ENCODE measurements at regions not wholly inside any gene's neighbourhood (a gene's known extent, or its start where the extent isn't known, plus 50 kb on each side); places are given as distances from the start of the nearest gene placed in this dataset.

GRCh38 chr4:156534205-156534604 lies 437.4 kb downstream of the PDGFC start:
- no TSS peak for BruUV-seq (replicated peaks)
- no peaks in the 10 kb centered on the region for H3F3A ChIP-seq (ENCODE audit: insufficient read depth, low read depth)
- intact Hi-C loops (cut with micrococcal nuclease; ENCODE audit: unreplicated experiment) = no loop called here
- H3K27me3 ChIP-seq (ENCODE audit: insufficient read depth, low read depth) = no peaks in the 10 kb centered on the region
- H3K4me1 ChIP-seq (replicated peaks; ENCODE audit: insufficient read depth) = no peaks in the 10 kb centered on the region
- H3K4me3 ChIP-seq = no peak overlapping the region
- no peaks in the 10 kb centered on the region for H3K79me2 ChIP-seq (ENCODE audit: low read depth)
- TF ChIP-seq CTCF (conservative IDR thresholded peaks at IDR 0.05) = no peak
- no peaks in the 10 kb centered on the region for H4K20me1 ChIP-seq (ENCODE audit: insufficient read depth)
- H3K4me2 ChIP-seq = no peak overlapping the region
- H2AFZ ChIP-seq = no peak overlapping the region
- ChIA-PET CTCF (no interaction called here), POLR2A (ENCODE audit: unreplicated experiment) (no interaction called here)
- DNase-seq = no peak
- H3K36me3 ChIP-seq (ENCODE audit: low read depth) = no peaks in the 10 kb centered on the region
- H3K27ac ChIP-seq = no peak overlapping the region
- no peaks in the 10 kb centered on the region for H3K9me2 ChIP-seq (ENCODE audit: insufficient read depth)
- no peaks in the 10 kb centered on the region for H3K9me3 ChIP-seq (ENCODE audit: insufficient read depth, low read depth)

GRCh38 chr4:156528216-156528615 lies 443.4 kb downstream of the PDGFC start:
- POLR2A ChIA-PET (ENCODE audit: unreplicated experiment) = no interaction called here
- H2AFZ ChIP-seq = no peak overlapping the region
- intact Hi-C loops (cut with micrococcal nuclease; ENCODE audit: unreplicated experiment) = no loop called here
- H3K27ac ChIP-seq = no peak overlapping the region
- CTCF ChIA-PET = no interaction called here
- no peaks in the 10 kb centered on the region for H3K9me2 ChIP-seq (ENCODE audit: insufficient read depth)
- DNase-seq = no peak
- TF ChIP-seq EZH2 (IDR thresholded peaks at IDR 0.05; ENCODE audit: low read depth) (no peak), CTCF (conservative IDR thresholded peaks at IDR 0.05) (no peak)
- H3K36me3 ChIP-seq (ENCODE audit: low read depth) = no peaks in the 10 kb centered on the region
- no peak overlapping the region for H3K4me2 ChIP-seq
- no peaks in the 10 kb centered on the region for H3F3A ChIP-seq (ENCODE audit: insufficient read depth, low read depth)
- BruUV-seq (replicated peaks) = no TSS peak
- H3K79me2 ChIP-seq (ENCODE audit: low read depth) = no peaks in the 10 kb centered on the region
- H3K27me3 ChIP-seq (ENCODE audit: insufficient read depth, low read depth) = no peaks in the 10 kb centered on the region
- H3K9me3 ChIP-seq (ENCODE audit: insufficient read depth, low read depth) = no peaks in the 10 kb centered on the region
- no peak overlapping the region for H3K4me3 ChIP-seq
- H3K4me1 ChIP-seq (replicated peaks; ENCODE audit: insufficient read depth) = no peaks in the 10 kb centered on the region
- H4K20me1 ChIP-seq (ENCODE audit: insufficient read depth) = no peaks in the 10 kb centered on the region

- Histone ChIP-seq H3K36me3 (ENCODE audit: low read depth) (no peaks in the 10 kb centered on the region), H2AFZ (no peak overlapping the region), H3K9me3 (ENCODE audit: insufficient read depth, low read depth) (no peaks in the 10 kb centered on the region), H3K79me2 (ENCODE audit: low read depth) (no peaks in the 10 kb centered on the region), H4K20me1 (ENCODE audit: insufficient read depth) (no peaks in the 10 kb centered on the region), H3K4me3 (no peak overlapping the region), H3F3A (ENCODE audit: insufficient read depth, low read depth) (no peaks in the 10 kb centered on the region), H3K27me3 (ENCODE audit: insufficient read depth, low read depth) (no peaks in the 10 kb centered on the region), H3K9me2 (ENCODE audit: insufficient read depth) (no peaks in the 10 kb centered on the region), H3K4me2 (no peak overlapping the region), H3K27ac (no peak overlapping the region), H3K4me1 (replicated peaks; ENCODE audit: insufficient read depth) (no peaks in the 10 kb centered on the region)
- TF ChIP-seq CTCF (conservative IDR thresholded peaks at IDR 0.05) (no peak), EZH2 (IDR thresholded peaks at IDR 0.05; ENCODE audit: low read depth) (no peak)
- BruUV-seq (replicated peaks) = no TSS peak
- CTCF ChIA-PET = no interaction called here
- POLR2A ChIA-PET (ENCODE audit: unreplicated experiment) = no interaction called here
- intact Hi-C loops (cut with micrococcal nuclease; ENCODE audit: unreplicated experiment) = no loop called here
- DNase-seq = no peak
These were observed 444.2 kb downstream of the PDGFC start for GRCh38 chr4:156527237-156527993.
